NCI-H526 treated with DMSO at 0.1 percent for 48 hours (cell line): ENCODE measurements at regions not wholly inside any gene's neighbourhood (a gene's known extent, or its start where the extent isn't known, plus 50 kb on each side); places are given as distances from the start of the nearest gene placed in this dataset.
A peak's percentile ranks its signal among the peaks of the same experiment; 100 is the strongest.

ENCODE experiments used
- DNase-seq: peaks from one replicate; lab custom pipeline; 2025; lab: John Stamatoyannopoulos, UW

GRCh38 chr7:131186816-131187215 is 140.9 kb upstream of the MKLN1 start:
- DNase-seq, result peak; percentile 25

- DNase-seq, result no peak
Observed at GRCh38 chr7:131188367-131189339, 139.0 kb upstream of the MKLN1 start.

GRCh38 chr7:131189488-131189887 is 138.2 kb upstream of the MKLN1 start:
- DNase-seq, result no peak

- DNase-seq, result no peak
Observed at GRCh38 chr7:131190146-131190545, 137.5 kb upstream of the MKLN1 start.

- no peak for DNase-seq
Observed at GRCh38 chr7:131190581-131190980, 137.1 kb upstream of the MKLN1 start.

- DNase-seq, result no peak
Observed at GRCh38 chr7:131194070-131194865, 133.4 kb upstream of the MKLN1 start.

- no peak for DNase-seq
Observed at GRCh38 chr7:131196803-131197202, 130.9 kb upstream of the MKLN1 start.

GRCh38 chr7:131197920-131198615 is 129.6 kb upstream of the MKLN1 start:
- no peak for DNase-seq

- no peak for DNase-seq
Observed at GRCh38 chr7:131202451-131202850, 125.2 kb upstream of the MKLN1 start.

GRCh38 chr7:131203291-131203976 is 124.2 kb upstream of the MKLN1 start:
- DNase-seq, result no peak

GRCh38 chr7:131208777-131209176 is 118.9 kb upstream of the MKLN1 start:
- no peak for DNase-seq

GRCh38 chr7:131210618-131211017 is 117.1 kb upstream of the MKLN1 start:
- DNase-seq, result no peak

GRCh38 chr7:131211500-131211899 is 116.2 kb upstream of the MKLN1 start:
- no peak for DNase-seq

- DNase-seq, result no peak
Observed at GRCh38 chr7:131212114-131212513, 115.6 kb upstream of the MKLN1 start.

- DNase-seq, result no peak
Observed at GRCh38 chr7:131218727-131219128, 108.9 kb upstream of the MKLN1 start.

- DNase-seq, result no peak
Observed at GRCh38 chr7:131219312-131220041, 108.2 kb upstream of the MKLN1 start.

GRCh38 chr7:131221061-131221460 is 106.6 kb upstream of the MKLN1 start:
- no peak for DNase-seq

GRCh38 chr7:131222171-131222570 is 105.5 kb upstream of the MKLN1 start:
- DNase-seq, result no peak

- DNase-seq, result no peak
Observed at GRCh38 chr7:131223151-131223550, 104.5 kb upstream of the MKLN1 start.

- DNase-seq, result no peak
Observed at GRCh38 chr7:131224996-131225395, 102.7 kb upstream of the MKLN1 start.
